ENCODE measurements at regions not wholly inside any gene's neighbourhood (a gene's known extent, or its start where the extent isn't known, plus 50 kb on each side); places are given as distances from the start of the nearest gene placed in this dataset.

GRCh38 chr7:46230990-46231305 lies 309.9 kb upstream of the IGFBP3 start:
- Histone ChIP-seq H3K4me1 (ENCODE audit: control insufficient read depth in 2 of 3, insufficient read depth in 2 of 3, low read depth in 1 of 3, low read length in 3 of 3) (no peaks in the 10 kb centered on the region), H3K27ac (ENCODE audit: low read depth in 2 of 2, low read length in 2 of 2) (no peak overlapping the region), H3K9me3 (ENCODE audit: control insufficient read depth in 2 of 3, insufficient read depth in 1 of 3, low read length in 3 of 3) (no peaks in the 10 kb centered on the region), H3K36me3 (ENCODE audit: control insufficient read depth in 2 of 3, insufficient read depth in 3 of 3, low read length in 3 of 3) (no peaks in the 10 kb centered on the region), H3K9ac (ENCODE audit: low read length in 3 of 3) (no peak overlapping the region), H3K27me3 (ENCODE audit: control insufficient read depth, insufficient read depth, low read length) (no peaks in the 10 kb centered on the region), H3K4me3 (ENCODE audit: low read length in 3 of 3) (no peak overlapping the region)
- DNase-seq, result no peak
- FAIRE-seq, result no peak
- intact Hi-C loops (cut with DNase I), result no loop called here
- no peak for TF ChIP-seq CTCF (IDR thresholded peaks at IDR 0.05; ENCODE audit: borderline replicate concordance, extremely low read depth, insufficient read depth)

GRCh38 chr7:46230298-46230989 lies 309.4 kb upstream of the IGFBP3 start:
- Histone ChIP-seq H3K36me3 (ENCODE audit: control insufficient read depth in 2 of 3, insufficient read depth in 3 of 3, low read length in 3 of 3) (no peaks in the 10 kb centered on the region), H3K4me3 (ENCODE audit: low read length in 3 of 3) (no peak overlapping the region), H3K9ac (ENCODE audit: low read length in 3 of 3) (no peak overlapping the region), H3K9me3 (ENCODE audit: control insufficient read depth in 2 of 3, insufficient read depth in 1 of 3, low read length in 3 of 3) (no peaks in the 10 kb centered on the region), H3K27me3 (ENCODE audit: control insufficient read depth, insufficient read depth, low read length) (no peaks in the 10 kb centered on the region), H3K4me1 (ENCODE audit: control insufficient read depth in 2 of 3, insufficient read depth in 2 of 3, low read depth in 1 of 3, low read length in 3 of 3) (no peaks in the 10 kb centered on the region), H3K27ac (ENCODE audit: low read depth in 2 of 2, low read length in 2 of 2) (no peak overlapping the region)
- FAIRE-seq (no peak), DNase-seq (no peak)
- intact Hi-C loops (cut with DNase I), result no loop called here
- TF ChIP-seq CTCF (IDR thresholded peaks at IDR 0.05; ENCODE audit: borderline replicate concordance, extremely low read depth, insufficient read depth), result no peak

GRCh38 chr7:46229409-46229808 lies 308.3 kb upstream of the IGFBP3 start:
- Histone ChIP-seq H3K4me1 (ENCODE audit: control insufficient read depth in 2 of 3, insufficient read depth in 2 of 3, low read depth in 1 of 3, low read length in 3 of 3) (no peaks in the 10 kb centered on the region), H3K36me3 (ENCODE audit: control insufficient read depth in 2 of 3, insufficient read depth in 3 of 3, low read length in 3 of 3) (no peaks in the 10 kb centered on the region), H3K27me3 (ENCODE audit: control insufficient read depth, insufficient read depth, low read length) (no peaks in the 10 kb centered on the region), H3K9ac (ENCODE audit: low read length in 3 of 3) (no peak overlapping the region), H3K27ac (ENCODE audit: low read depth in 2 of 2, low read length in 2 of 2) (no peak overlapping the region), H3K4me3 (ENCODE audit: low read length in 3 of 3) (no peak overlapping the region), H3K9me3 (ENCODE audit: control insufficient read depth in 2 of 3, insufficient read depth in 1 of 3, low read length in 3 of 3) (no peaks in the 10 kb centered on the region)
- no peak for TF ChIP-seq CTCF (IDR thresholded peaks at IDR 0.05; ENCODE audit: borderline replicate concordance, extremely low read depth, insufficient read depth)
- intact Hi-C loops (cut with DNase I), result no loop called here
- FAIRE-seq (no peak), DNase-seq (no peak)

GRCh38 chr7:46226860-46227259 lies 305.8 kb upstream of the IGFBP3 start:
- intact Hi-C loops (cut with DNase I), result no loop called here
- no peaks in the 10 kb centered on the region for H3K27me3 ChIP-seq (ENCODE audit: control insufficient read depth, insufficient read depth, low read length)
- no peak overlapping the region for H3K27ac ChIP-seq (ENCODE audit: low read depth in 2 of 2, low read length in 2 of 2)
- DNase-seq, result no peak
- H3K9me3 ChIP-seq (ENCODE audit: control insufficient read depth in 2 of 3, insufficient read depth in 1 of 3, low read length in 3 of 3), result no peaks in the 10 kb centered on the region
- FAIRE-seq, result no peak
- H3K9ac ChIP-seq (ENCODE audit: low read length in 3 of 3), result no peak overlapping the region
- no peak overlapping the region for H3K4me3 ChIP-seq (ENCODE audit: low read length in 3 of 3)
- TF ChIP-seq CTCF (IDR thresholded peaks at IDR 0.05; ENCODE audit: borderline replicate concordance, extremely low read depth, insufficient read depth), result no peak
- no peaks in the 10 kb centered on the region for H3K36me3 ChIP-seq (ENCODE audit: control insufficient read depth in 2 of 3, insufficient read depth in 3 of 3, low read length in 3 of 3)
- no peaks in the 10 kb centered on the region for H3K4me1 ChIP-seq (ENCODE audit: control insufficient read depth in 2 of 3, insufficient read depth in 2 of 3, low read depth in 1 of 3, low read length in 3 of 3)
